Astrocyte of the hippocampus (primary cell): ENCODE measurements at regions not wholly inside any gene's neighbourhood (a gene's known extent, or its start where the extent isn't known, plus 50 kb on each side); places are given as distances from the start of the nearest gene placed in this dataset.

Experiments used
- DNase-seq: peaks from one replicate; pipeline ENCODE4 v3.0.0; 2011; ENCODE audit warnings: low read depth, low spot score

DNA sequence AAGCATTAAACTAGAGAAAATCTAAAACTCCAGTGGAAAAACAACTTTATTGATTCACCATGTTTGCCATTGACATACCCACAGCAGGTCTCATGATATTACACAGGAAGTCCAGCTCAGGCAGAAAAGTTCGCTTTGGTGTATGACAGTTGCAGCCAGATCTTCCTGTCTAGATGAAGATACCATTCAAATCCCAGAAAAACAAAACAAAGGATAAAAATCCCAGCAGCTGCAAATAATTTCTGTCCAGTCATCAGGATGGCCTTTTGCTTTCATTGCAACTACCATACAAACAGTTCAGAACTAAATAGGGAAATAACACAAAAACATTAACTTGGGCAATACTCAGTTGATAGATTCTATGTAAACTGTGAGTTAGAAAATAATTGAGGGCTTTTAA is 136.0 kb upstream of the NREP start:
- no peak for DNase-seq

DNA sequence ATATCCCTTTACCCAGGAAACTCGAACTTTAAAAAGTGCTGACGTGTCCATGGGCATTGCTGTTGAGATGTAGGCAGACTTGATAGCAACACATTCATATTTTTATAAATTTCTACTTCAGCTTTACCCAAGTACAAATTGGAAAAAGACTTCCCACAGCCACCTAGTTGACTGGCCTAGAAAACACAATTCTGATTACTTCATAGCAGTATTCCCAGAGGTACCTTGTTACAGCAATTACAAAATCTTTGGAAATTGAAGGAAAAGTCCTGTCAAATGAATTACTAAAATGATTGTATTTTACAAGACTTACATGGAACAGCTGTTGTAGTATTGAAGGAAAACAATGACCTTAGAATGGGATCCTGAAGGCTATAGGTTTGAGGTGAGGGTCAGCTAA is 130.7 kb upstream of the NREP start:
- DNase-seq, result no peak

DNA sequence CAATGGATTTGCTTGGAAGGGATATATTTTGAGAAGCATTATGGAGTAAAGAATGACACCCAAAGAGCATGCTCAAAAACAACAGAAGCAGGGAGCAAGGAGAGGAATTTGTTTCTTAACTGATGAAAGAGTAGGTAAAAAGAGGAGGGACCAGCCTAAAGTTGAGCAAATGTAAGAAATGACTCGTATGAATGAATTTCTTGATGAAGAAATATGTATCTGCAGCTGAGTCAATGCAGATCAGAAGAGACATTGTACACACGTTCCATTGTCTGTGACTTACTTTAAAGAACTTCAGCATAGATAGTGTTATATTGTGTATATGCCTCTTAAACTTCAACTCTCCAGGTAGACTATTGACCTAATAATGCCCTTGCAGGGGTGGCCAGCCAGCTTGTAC is 112.7 kb upstream of the NREP start:
- no peak for DNase-seq

DNA sequence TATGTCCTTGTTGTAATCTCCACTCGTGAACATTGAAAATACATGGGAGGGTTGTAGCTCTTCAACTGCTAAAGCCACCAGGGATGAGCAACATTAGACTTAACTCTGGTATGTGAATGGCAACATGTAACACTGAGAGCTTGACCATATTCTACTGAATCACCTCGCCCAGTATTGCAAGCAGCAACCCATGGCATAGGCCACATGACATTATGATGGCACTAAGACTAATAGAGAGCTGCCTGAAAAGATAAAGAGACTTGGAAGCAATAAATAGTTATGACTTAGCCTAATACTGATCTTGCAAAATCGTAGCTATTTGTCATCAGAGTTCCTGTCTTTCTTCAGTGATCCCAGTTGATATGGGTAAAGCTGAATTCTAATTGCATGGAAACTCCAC is 108.4 kb upstream of the NREP start:
- no peak for DNase-seq

DNA sequence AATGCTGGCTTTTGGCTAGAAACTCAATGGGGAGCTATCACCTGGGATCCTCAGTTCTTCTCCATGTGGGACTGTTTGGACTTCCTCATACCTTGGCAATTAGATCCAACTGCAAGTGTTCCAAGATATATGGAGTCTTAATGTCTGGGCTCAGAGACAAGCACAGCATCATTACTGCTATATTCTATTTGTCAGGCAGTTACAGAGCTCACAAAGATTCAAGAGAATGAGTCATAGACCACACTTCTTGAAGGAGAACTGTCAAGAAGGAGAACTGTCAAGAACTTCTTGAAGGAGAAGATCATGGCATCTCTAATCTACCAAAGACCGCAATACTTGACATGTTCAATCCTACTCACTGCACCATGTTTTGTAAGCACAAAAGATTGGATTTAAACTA is 106.8 kb upstream of the NREP start:
- DNase-seq, result peak; percentile 20

- peak; percentile 72 for DNase-seq
Observed at GRCh38 chr5:111859533-111860270, 102.7 kb upstream of the NREP start.

DNA sequence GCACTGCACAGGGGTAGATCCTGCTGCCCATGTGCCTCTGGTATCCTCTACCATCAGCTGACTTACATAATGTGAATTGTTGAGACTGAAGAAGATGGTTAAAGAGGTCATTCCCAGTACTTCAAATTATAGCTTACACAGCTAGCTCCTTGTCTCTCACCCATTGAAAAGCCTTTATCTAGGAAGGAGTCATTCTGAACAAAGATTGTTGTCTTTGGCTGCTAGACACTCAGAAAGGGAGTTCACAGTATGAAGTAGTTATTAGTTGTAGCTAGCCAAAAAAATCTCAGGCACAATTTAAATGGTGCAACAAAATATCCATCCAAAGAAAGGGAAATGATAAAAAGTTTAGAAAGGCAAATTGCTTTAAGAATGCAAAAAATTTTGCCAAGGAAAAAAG is 102.0 kb upstream of the NREP start:
- peak; percentile 69 for DNase-seq

GRCh38 chr5:111857623-111858022 is 100.6 kb upstream of the NREP start:
- DNase-seq, result no peak

DNA sequence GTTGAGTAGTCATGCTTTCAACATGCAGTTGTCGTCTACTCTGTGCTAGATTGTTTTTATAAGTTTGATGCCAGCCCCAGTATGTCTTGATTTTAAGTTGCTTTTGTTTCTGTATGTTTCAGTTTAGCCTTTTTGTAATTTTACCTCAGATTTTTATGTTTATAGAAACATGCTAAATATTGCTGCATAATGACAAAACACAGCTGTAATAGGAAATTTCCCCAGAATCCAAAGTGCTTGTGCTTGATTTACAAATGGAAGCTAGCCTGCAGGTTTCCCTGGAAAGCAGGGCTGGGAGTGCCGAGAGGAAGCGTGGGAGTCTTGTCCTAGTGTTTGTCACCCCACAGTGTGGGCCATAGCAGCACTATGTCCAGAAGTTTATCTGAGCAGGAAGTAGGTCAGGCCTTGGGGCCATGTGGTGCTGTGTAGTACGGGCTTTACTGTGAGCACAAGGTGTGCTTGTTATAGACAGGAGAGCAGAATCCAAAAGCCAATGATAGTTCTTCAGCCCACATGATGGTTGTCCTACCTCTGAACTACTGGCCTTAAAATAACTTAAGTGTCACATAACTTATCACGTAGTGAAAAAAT is 100.0 kb upstream of the NREP start:
- no peak for DNase-seq

DNA sequence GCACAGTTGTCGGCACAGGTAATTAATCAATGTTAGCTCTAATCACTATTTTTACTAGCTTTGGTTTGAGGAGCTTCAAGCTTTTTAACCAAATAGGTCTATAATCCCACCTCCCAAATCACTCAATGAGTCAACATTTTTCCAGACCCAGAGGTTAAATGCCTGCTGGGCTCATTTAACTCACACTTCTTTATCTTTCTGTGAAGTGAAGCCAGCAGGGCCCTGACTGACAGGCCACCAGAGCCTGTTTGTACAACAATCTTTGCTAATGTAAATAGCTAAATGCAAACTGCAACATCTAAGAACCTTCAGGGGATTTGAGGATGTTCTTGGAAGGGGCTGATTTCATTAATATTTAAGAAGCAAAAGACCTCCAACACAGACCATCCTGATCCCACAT is 98.4 kb upstream of the NREP start:
- peak; percentile 56 for DNase-seq

DNA sequence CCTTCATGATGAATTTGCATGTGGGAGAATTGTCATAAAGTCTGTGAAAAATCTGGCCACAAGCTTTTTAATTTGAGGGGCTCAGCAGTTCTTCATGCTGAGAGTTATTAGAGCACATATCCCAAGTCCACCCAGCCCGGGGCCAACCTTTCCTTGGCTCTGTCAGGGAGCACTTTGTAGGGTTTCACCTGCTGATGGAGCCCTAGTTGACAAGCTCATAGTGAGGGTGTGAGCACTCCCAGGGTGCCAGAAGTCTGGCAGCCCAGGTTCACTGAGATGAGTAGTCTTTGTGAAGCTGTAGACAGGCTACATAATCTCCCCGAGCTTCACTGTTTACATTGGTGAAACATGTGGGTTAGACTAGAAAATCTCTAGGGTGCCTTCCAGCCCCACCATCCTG is 97.2 kb upstream of the NREP start:
- no peak for DNase-seq

DNA sequence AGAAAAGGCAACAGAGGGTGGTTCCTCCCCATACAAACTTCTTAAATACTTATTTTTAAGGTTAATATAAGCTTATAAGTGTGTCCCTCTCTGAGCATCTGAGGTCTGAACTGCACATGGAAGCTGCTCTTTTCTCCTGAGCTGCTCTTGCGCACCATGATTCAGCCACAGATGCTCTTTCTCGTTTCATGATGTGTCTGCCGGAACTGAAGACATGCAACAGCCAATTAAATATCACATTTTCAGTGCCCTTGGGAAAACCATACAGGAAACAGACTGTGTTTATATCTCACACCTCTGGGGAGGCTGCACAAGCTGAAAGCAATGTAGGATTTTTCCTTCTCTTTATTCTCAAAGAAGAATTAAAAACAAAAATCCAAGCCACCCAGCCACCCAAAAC is 96.8 kb upstream of the NREP start:
- DNase-seq, result no peak

GRCh38 chr5:111851631-111852548 is 94.9 kb upstream of the NREP start:
- no peak for DNase-seq

DNA sequence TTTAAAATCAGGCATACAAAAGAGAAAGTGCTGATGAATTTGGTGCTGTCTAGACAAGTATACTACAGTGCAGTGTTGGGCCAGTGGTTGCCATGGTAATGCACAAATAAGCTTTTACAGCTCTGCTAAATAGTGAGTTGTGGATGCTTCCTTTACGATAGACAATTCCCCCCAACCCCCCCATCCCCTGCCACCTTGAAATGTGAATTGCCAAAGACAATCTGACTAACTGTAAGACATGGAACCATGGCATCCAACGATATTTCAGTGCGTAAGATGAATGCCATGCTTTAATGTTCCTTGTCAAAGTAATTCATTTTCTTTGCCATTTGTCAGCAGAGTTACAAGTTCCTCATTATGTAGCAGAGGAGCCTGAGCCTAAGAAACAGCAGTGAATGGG is 91.5 kb upstream of the NREP start:
- peak; percentile 44 for DNase-seq

- DNase-seq, result no peak
Observed at GRCh38 chr5:111847052-111847925, 90.3 kb upstream of the NREP start.

- DNase-seq, result no peak
Observed at GRCh38 chr5:111840036-111840674, 83.2 kb upstream of the NREP start.

GRCh38 chr5:111839438-111839837 is 82.4 kb upstream of the NREP start:
- DNase-seq, result no peak

- DNase-seq, result no peak
Observed at GRCh38 chr5:111836426-111836825, 79.4 kb upstream of the NREP start.

DNA sequence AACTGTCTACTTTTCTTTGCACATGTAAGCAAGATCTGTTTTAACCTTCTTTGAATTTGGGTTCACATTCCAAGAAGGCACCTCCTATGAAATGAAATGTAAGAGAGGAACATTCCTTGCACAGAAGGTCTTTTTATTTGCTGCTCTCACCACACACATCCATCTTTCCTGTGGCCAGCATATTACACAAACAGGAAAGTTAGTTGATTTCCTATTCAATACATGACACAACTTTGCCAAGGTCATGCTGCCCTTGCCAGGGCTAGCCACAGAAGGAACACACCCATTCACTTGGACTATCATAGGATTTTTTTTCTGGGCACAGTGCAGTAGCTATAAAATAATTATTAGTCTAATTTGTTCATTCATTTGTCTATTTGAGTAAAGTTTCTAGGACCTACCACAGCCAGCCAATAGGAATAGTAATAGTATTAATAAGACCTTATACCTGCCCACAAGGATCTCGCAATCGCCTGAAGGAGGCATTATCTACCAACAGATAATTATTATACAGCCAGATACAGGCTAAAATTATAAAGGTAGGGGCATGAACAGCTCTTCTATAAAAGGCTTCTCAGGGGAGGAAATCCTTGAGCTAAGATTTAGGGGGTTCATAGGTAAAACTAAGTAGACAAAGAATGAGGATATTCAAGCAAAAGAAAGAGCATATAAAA is 78.1 kb upstream of the NREP start:
- DNase-seq, result peak; percentile 40

- peak; percentile 62 for DNase-seq
Observed at GRCh38 chr5:111830333-111830732, 73.3 kb upstream of the NREP start.

GRCh38 chr5:111829701-111830100 is 72.7 kb upstream of the NREP start:
- peak; percentile 95 for DNase-seq
